GM13976 (cell line): ENCODE measurements at regions not wholly inside any gene's neighbourhood (a gene's known extent, or its start where the extent isn't known, plus 50 kb on each side); places are given as distances from the start of the nearest gene placed in this dataset.

Experiments
- DNase-seq: peaks from one replicate; pipeline ENCODE4 v3.0.0; 2012; ENCODE audit warnings: low spot score
- in situ Hi-C: fragments of 300-500 bp; cut with MboI; formaldehyde crosslinking; loops from one replicate; pipeline ENCODE4 v1.12.0; 2022; ENCODE audit warnings: low sequenced_read_pairs, mixed read lengths, inconsistent platforms; ENCODE audit not compliant: unreplicated experiment
- TF ChIP-seq, protein P1 (sequence below): IDR thresholded peaks from 2 replicates; pipeline ENCODE4 v1.5.1; 2012; ENCODE audit warnings: borderline replicate concordance, mild to moderate bottlenecking; ENCODE audit not compliant: insufficient read depth; ENCODE audit errors: extremely low read depth, missing control alignments, control extremely low read depth

DNA sequence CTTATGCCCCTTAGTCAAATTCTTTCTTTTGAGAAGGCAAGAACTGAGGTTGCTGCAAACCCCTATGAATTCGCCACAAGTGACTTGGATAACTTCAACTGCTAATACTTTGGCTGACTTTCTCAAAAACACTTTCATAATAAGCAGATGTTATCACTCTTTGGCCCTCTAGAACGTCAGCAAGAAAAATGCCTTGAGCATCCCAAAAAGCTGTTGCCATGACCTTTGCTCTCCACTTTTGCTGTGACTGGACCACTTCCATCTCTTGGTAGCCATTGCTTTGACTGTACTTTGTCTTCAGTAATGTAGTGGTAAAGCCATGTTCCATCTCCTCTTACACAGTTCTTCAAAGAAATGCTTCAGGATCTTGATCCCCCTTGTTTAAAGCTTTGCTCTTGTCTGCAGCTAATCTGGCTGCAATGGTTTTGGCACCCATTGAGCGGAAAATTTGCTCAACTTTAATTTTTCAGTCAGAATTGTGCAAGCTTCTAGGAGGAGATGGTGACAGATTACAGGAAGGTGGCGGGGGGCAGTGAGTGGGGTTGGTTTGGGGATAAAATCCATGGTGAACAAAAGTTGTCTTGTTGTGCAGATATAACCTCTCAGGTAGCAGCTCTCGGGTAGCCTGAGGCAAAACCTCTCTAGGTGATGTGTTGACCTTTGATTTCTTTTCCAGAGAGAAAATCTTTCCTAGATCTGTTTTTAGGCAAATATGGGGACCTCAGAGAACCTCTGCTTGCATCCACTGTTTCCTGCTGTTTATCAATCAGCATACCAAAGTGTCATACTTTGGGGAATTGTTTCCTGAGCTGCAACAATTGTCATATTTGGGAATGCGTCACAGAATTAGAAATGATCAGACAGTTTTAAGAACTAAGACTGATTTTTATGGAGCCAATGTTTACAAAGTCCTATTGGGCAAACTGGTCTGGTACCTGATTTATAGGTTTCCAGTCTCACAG lies 83.6 kb downstream of the CCR1 start:
- in situ Hi-C loops, result no loop called here
- DNase-seq, result no peak
- TF ChIP-seq, protein P1, sequence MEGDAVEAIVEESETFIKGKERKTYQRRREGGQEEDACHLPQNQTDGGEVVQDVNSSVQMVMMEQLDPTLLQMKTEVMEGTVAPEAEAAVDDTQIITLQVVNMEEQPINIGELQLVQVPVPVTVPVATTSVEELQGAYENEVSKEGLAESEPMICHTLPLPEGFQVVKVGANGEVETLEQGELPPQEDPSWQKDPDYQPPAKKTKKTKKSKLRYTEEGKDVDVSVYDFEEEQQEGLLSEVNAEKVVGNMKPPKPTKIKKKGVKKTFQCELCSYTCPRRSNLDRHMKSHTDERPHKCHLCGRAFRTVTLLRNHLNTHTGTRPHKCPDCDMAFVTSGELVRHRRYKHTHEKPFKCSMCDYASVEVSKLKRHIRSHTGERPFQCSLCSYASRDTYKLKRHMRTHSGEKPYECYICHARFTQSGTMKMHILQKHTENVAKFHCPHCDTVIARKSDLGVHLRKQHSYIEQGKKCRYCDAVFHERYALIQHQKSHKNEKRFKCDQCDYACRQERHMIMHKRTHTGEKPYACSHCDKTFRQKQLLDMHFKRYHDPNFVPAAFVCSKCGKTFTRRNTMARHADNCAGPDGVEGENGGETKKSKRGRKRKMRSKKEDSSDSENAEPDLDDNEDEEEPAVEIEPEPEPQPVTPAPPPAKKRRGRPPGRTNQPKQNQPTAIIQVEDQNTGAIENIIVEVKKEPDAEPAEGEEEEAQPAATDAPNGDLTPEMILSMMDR, result no peak

DNA sequence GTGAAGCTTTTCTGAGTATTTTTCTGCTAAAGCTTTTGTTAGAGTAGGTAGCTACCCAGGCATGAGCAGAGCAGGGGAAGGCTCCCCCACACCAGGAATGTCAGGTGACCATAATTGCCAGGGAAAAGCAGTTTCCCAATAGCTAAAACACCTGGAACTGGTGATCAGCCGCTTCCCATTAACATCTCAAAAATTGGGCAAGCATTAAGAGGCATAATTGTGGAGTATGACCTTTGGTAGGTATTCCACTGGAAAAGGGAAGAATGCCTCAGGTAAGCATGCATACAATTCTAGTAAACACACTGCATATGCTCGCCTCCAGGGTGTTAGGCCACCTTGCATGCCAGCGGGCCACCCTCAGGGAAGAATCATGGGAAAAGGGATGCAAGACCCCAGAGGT lies 84.5 kb downstream of the CCR1 start:
- in situ Hi-C loops, result no loop called here
- TF ChIP-seq, protein P1, result no peak
- no peak for DNase-seq

DNA sequence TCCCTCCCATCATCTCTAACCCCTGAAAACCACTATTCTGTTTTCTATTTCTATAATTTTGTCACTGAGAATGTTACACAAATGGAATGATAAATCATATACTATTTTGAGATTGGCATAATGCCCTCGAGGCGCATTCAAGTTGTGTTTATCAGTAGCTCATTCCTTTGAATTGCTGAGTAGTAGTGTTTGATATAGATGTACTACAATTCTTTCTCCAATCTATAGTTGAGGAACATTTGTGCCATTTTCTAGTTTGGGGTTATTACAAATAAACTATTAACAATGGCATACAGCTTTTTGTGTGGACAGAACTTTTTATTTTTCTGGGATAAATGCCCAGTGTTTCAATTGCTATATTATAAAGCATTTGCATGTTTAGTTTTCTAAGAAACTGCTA lies 86.0 kb downstream of the CCR1 start:
- in situ Hi-C loops, result no loop called here
- TF ChIP-seq, protein P1, result no peak
- no peak for DNase-seq

DNA sequence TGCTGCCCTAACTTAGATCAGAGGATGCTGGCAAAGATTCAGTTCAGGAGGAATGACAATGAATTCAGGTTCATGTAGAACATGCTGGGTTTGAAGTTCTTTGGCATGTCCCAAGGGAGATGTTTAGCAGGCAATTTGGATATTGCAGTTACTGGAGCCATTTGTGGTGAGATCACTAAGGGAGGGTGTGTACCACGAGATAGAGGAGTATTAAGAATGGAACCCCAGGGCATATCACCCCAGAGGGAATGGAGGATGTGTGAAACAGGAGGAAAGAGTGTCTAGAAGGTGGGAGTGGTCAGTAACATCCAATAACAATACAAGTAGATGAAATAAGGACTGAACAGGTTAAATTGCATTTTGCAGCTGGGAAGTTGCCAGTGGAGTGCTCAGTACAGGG lies 87.1 kb downstream of the CCR1 start:
- in situ Hi-C loops, result no loop called here
- TF ChIP-seq, protein P1, result no peak

DNA sequence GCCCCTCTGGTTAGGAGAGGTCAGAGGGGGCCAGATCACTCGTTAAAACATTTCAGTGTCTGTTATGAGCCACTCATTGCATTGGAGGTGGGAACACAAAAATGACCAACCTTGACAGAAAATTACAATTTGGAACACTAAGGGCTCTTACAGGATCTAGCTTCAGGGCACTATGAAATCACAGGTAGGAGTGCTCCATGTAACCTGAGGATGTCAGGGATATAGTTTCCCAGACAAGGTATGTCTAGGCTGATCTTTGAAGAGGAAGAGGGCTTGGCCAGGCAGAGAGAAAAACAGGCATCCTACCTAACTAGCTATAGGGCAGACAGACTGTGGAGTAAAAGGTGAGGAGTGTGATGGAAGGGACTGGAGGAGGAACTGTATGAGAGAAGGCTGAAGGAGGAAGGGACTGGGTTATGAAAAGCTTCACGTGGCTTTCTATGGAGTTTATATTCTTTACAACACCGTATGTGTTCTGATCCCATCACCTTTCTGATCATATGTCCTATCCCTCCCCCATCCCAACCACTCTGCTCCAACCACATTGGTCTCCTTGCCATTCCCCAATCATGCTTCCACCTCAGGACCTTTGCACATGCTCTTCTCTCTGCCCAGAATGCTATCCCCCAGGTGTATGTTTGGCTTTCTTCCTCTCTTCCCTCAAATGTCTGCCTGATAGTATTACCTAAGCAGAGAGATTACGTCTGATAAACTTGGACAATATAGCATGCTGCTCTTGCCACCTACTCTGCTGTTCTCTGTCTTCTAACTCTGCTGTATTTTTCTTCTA lies 88.2 kb downstream of the CCR1 start:
- in situ Hi-C loops, result no loop called here
- DNase-seq, result no peak
- TF ChIP-seq, protein P1, result no peak

More for the DNA sequence above, 87.1 kb downstream of the CCR1 start:
- no peak for DNase-seq

DNA sequence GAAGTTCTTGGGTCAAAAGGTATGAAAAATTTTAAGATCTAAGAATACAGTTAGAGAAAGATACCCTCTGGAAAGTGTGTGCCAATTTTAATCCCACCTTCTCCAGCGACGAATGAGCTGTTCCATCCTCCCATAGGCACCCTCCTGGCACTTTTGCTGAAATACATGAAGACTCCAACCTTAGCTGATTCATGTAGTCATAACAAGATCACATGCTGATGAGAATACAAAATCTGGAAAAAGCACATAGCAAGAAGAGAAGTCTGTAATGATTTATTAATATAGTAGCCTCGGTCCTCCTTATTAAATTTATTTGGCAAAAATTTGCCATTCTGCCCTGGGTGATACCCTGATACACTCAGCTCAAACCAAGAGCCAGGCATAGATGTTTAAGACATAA lies 88.9 kb downstream of the CCR1 start:
- DNase-seq, result no peak
- TF ChIP-seq, protein P1, result no peak
- in situ Hi-C loops, result no loop called here
